ENCODE measurements at regions not wholly inside any gene's neighbourhood (a gene's known extent, or its start where the extent isn't known, plus 50 kb on each side); places are given as distances from the start of the nearest gene placed in this dataset.

- peaks cover 0 to 12% (median 0%) of the 10 kb centered on the region in 3 donors for H3K9me3 ChIP-seq
- TF ChIP-seq, protein P1, sequence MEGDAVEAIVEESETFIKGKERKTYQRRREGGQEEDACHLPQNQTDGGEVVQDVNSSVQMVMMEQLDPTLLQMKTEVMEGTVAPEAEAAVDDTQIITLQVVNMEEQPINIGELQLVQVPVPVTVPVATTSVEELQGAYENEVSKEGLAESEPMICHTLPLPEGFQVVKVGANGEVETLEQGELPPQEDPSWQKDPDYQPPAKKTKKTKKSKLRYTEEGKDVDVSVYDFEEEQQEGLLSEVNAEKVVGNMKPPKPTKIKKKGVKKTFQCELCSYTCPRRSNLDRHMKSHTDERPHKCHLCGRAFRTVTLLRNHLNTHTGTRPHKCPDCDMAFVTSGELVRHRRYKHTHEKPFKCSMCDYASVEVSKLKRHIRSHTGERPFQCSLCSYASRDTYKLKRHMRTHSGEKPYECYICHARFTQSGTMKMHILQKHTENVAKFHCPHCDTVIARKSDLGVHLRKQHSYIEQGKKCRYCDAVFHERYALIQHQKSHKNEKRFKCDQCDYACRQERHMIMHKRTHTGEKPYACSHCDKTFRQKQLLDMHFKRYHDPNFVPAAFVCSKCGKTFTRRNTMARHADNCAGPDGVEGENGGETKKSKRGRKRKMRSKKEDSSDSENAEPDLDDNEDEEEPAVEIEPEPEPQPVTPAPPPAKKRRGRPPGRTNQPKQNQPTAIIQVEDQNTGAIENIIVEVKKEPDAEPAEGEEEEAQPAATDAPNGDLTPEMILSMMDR (IDR thresholded peaks at IDR 0.05) = no peak
- TF ChIP-seq POLR2AphosphoS5 (IDR thresholded peaks at IDR 0.05) (no peak), EP300 (IDR thresholded peaks at IDR 0.05) (no peak), POLR2A (IDR thresholded peaks at IDR 0.05) (no peak)
- ATAC-seq = no peak
- H3K27me3 ChIP-seq = peaks cover 25% of the 10 kb centered on the region
- no peak overlapping the region for H3K27ac ChIP-seq
- H3K4me3 ChIP-seq = no peak overlapping the region
- H3K4me1 ChIP-seq = no peaks in the 10 kb centered on the region
- 9 to 13% methylated on average over 6 to 8 of the region's 8 CpGs for WGBS, 2 donors (ENCODE audit: low coverage in 1 of 2)
- H3K36me3 ChIP-seq = no peaks in the 10 kb centered on the region
These were observed 144.2 kb upstream of the RNF32 start for GRCh38 chr7:156496363-156496769.

- H3K36me3 ChIP-seq = no peaks in the 10 kb centered on the region
- peaks cover 31% of the 10 kb centered on the region for H3K27me3 ChIP-seq
- WGBS, 2 donors (ENCODE audit: low coverage in 1 of 2) = 96 to 100% methylated on average over 1 to 3 of the region's 5 CpGs
- no peaks in the 10 kb centered on the region for H3K4me1 ChIP-seq
- no peak overlapping the region for H3K27ac ChIP-seq
- H3K4me3 ChIP-seq = no peak overlapping the region
- no peak for ATAC-seq
- TF ChIP-seq POLR2AphosphoS5 (IDR thresholded peaks at IDR 0.05) (no peak), POLR2A (IDR thresholded peaks at IDR 0.05) (no peak), EP300 (IDR thresholded peaks at IDR 0.05) (no peak)
- TF ChIP-seq, protein P1 (IDR thresholded peaks at IDR 0.05) = no peak
- H3K9me3 ChIP-seq = no peaks in the 10 kb centered on the region
These were observed 145.6 kb upstream of the RNF32 start for GRCh38 chr7:156494960-156495359.

DNA sequence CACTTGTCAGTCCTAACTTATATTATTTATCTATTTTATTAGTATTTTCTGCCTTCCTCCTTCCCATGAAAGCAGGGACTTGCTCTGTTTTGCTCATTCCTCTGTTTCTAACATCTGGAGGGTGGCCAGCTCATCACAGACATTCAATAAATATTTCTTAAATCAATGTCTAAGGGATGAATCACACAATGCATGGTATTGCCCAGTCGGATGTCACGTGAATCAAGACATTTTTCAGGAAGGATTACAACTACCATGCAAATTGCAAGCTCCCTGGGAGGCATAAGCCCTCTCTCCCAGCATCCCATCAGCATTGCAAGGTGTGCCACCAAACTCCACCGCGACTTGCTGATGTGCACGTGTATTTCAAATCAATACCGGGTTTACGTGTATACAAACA lies 146.6 kb upstream of the RNF32 start:
- no peak overlapping the region for H3K4me3 ChIP-seq
- 84 to 89% methylated on average over 5 to 7 of the region's 7 CpGs for WGBS, 2 donors (ENCODE audit: low coverage in 1 of 2)
- H3K27me3 ChIP-seq = peaks cover 31% of the 10 kb centered on the region
- ATAC-seq = no peak
- H3K9me3 ChIP-seq = no peaks in the 10 kb centered on the region
- no peak for TF ChIP-seq POLR2AphosphoS5 (IDR thresholded peaks at IDR 0.05)
- TF ChIP-seq POLR2A (IDR thresholded peaks at IDR 0.05) = no peak
- TF ChIP-seq, protein P1 (IDR thresholded peaks at IDR 0.05) = no peak
- no peak for TF ChIP-seq EP300 (IDR thresholded peaks at IDR 0.05)
- H3K36me3 ChIP-seq = no peaks in the 10 kb centered on the region
- H3K4me1 ChIP-seq = no peaks in the 10 kb centered on the region
- no peak overlapping the region for H3K27ac ChIP-seq

DNA sequence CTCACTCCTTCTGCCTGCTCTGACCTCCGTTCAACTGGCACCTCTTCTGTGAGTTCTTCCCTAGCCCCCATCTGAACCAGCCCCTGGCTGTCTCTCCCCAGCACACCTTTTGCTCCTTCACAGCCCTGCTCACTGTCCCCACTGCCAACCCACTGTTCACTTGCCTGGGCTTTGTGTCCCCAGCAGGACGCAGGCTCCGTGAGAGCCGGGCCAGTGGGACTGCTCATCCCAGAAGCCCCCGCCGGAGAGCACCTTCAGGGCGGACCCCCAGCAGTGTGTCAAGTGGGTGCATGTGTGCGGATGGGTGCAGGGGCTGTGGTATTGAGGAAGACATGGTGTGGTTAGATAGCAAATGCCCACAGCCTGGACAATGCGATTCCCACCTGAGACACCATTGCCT lies 148.4 kb upstream of the RNF32 start:
- no peak overlapping the region for H3K27ac ChIP-seq
- H3K9me3 ChIP-seq = no peaks in the 10 kb centered on the region
- peaks cover 29% of the 10 kb centered on the region for H3K27me3 ChIP-seq
- H3K36me3 ChIP-seq = no peaks in the 10 kb centered on the region
- TF ChIP-seq POLR2AphosphoS5 (IDR thresholded peaks at IDR 0.05) (no peak), POLR2A (IDR thresholded peaks at IDR 0.05) (no peak), EP300 (IDR thresholded peaks at IDR 0.05) (no peak)
- TF ChIP-seq, protein P1 (IDR thresholded peaks at IDR 0.05) = no peak
- no peak for ATAC-seq
- H3K4me1 ChIP-seq = no peaks in the 10 kb centered on the region
- H3K4me3 ChIP-seq = no peak overlapping the region
- 50 to 57% methylated on average over 1 to 2 of the region's 9 CpGs for WGBS, 2 donors (ENCODE audit: low coverage in 1 of 2)

DNA sequence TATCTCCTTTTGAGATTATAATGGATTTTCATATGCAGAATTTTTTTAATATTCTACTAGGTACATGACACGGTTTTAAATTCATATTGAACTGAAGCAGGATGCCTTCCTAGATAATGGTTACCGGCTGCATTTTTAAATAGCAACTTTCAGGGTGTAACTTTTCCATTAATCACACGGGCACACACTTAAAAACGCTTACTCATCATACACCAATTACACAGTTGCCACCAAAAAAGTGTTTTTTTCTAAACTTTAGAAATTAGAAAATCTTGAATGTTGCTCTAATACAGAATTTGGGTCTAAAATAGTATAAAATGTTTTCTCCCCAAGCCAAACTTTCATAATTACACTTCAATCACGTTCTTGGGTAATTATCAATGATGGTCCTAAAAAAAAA lies 149.1 kb upstream of the RNF32 start:
- Histone ChIP-seq H3K27me3 (peaks cover 28% of the 10 kb centered on the region), H3K4me3 (no peak overlapping the region), H3K36me3 (no peaks in the 10 kb centered on the region), H3K27ac (no peak overlapping the region), H3K9me3 (no peaks in the 10 kb centered on the region), H3K4me1 (no peaks in the 10 kb centered on the region)
- ATAC-seq = no peak
- TF ChIP-seq EP300 (IDR thresholded peaks at IDR 0.05) (no peak), POLR2A (IDR thresholded peaks at IDR 0.05) (no peak), POLR2AphosphoS5 (IDR thresholded peaks at IDR 0.05) (no peak)
- TF ChIP-seq, protein P1 (IDR thresholded peaks at IDR 0.05) = no peak
- 49 to 64% methylated on average over 5 of the region's 5 CpGs for WGBS, 2 donors (ENCODE audit: low coverage in 1 of 2)
